Gastrocnemius medialis (tissue), 4 donors: ENCODE measurements at regions not wholly inside any gene's neighbourhood (a gene's known extent, or its start where the extent isn't known, plus 50 kb on each side); places are given as distances from the start of the nearest gene placed in this dataset.
"Not testable (repeated sequence)": the region's sequence is repeated elsewhere in the genome, so short reads cannot be mapped to it uniquely, and the experiment has no call there.

Experiments
- ATAC-seq, 2 donors: fragments of 150-250 bp; one replicate each; pipeline ENCODE4 v1.9.1; 2016
- DNase-seq, 2 donors: peaks; one replicate each; pipeline ENCODE4 v3.0.0-alpha.2; 2019
- H3K27ac ChIP-seq, 4 donors: fragments of 200-600 bp; sonication (generic); 1 replicate in 1 of 4; 2 replicates in 3 of 4; pipeline ENCODE4 v1.5.1; 2016 to 2018; ENCODE audit warnings: mild to moderate bottlenecking in 2 of 4, moderate library complexity in 1 of 4
- H3K27me3 ChIP-seq, 3 donors: fragments of 200-600 bp; sonication (generic) in 2 of 3; 1 replicate in 1 of 3; 2 replicates in 2 of 3; pipeline versions ENCODE4 v1.5.1 to v1.6.0; 2016 to 2019; ENCODE audit warnings: mild to moderate bottlenecking in 1 of 3, moderate library complexity in 1 of 3
- H3K36me3 ChIP-seq, 2 donors: fragments of 200-600 bp; sonication (generic) in 1 of 2; one replicate each; pipeline ENCODE4 v1.5.1; 2017 to 2018
- H3K4me1 ChIP-seq, 2 donors: fragments of 200-600 bp; sonication (generic) in 1 of 2; one replicate each; pipeline ENCODE4 v1.5.1; 2016 to 2017; ENCODE audit warnings: mild to moderate bottlenecking in 2 of 2
- H3K4me3 ChIP-seq, 4 donors: fragments of 200-600 bp; sonication (generic) in 3 of 4; 1 replicate in 1 of 4; 2 replicates in 3 of 4; pipeline ENCODE4 v1.5.1; 2016 to 2019; ENCODE audit warnings: mild to moderate bottlenecking in 2 of 4
- H3K9me3 ChIP-seq, 3 donors: fragments of 200-600 bp; sonication (generic) in 2 of 3; 1 replicate in 1 of 3; 2 replicates in 2 of 3; pipeline ENCODE4 v1.5.1; 2016 to 2019
- CTCF ChIP-seq, 5 experiments: fragments of 450-650 bp in 3 of 5; fragments of 200-600 bp in 2 of 5; sonication (generic) in 2 of 5; IDR thresholded peaks in 4 of 5; conservative IDR thresholded peaks in 1 of 5; 1 replicate in 4 of 5; 2 replicates in 1 of 5; pipeline ENCODE4 v1.5.1; 2016 to 2019; ENCODE audit warnings: antibody characterized with exemption in 5 of 5, mild to moderate bottlenecking in 3 of 5, moderate library complexity in 3 of 5
- POLR2A ChIP-seq, 2 donors: fragments of 450-650 bp; IDR thresholded peaks; one replicate each; pipeline ENCODE4 v1.6.1; 2017; ENCODE audit warnings: antibody characterized with exemption in 2 of 2, mild to moderate bottlenecking in 2 of 2, moderate library complexity in 2 of 2
- in situ Hi-C, 4 donors: fragments of 200-750 bp; cut with MboI; loops; one replicate each; pipeline versions ENCODE4 v1.15.0 to v1.8.0; 2017; ENCODE audit warnings: low sequenced_read_pairs in 4 of 4
- intact Hi-C: fragments of 100-400 bp; cut with DNase I; formaldehyde crosslinking; loops from one replicate; pipeline ENCODE4 v1.15.1; 2023; ENCODE audit warnings: low total_unique reads

- H3K27me3 ChIP-seq, result no peaks in the 10 kb centered on the region
- in situ Hi-C loops (no loop called here), intact Hi-C loops (no loop called here)
- ATAC-seq, result no peak
- no peaks in the 10 kb centered on the region for H3K36me3 ChIP-seq
- no peaks in the 10 kb centered on the region for H3K4me1 ChIP-seq
- no peak overlapping the region for H3K4me3 ChIP-seq
- no peak overlapping the region for H3K27ac ChIP-seq
- DNase-seq, result no peak
- no peaks in the 10 kb centered on the region for H3K9me3 ChIP-seq
- TF ChIP-seq POLR2A (IDR thresholded peaks at IDR 0.05), result no peak
These were observed 184.0 kb downstream of the FBXO4 start for GRCh38 chr5:42109006-42109572.

- intact Hi-C loops, result not testable (repeated sequence)
These were observed 190.6 kb downstream of the FBXO4 start for GRCh38 chr5:42115721-42116120.

GRCh38 chr5:42120070-42120469 lies 195.0 kb downstream of the FBXO4 start:
- Histone ChIP-seq H3K9me3 (no peaks in the 10 kb centered on the region), H3K27ac (no peak overlapping the region), H3K27me3 (no peaks in the 10 kb centered on the region), H3K4me1 (no peaks in the 10 kb centered on the region), H3K36me3 (no peaks in the 10 kb centered on the region), H3K4me3 (no peak overlapping the region)
- in situ Hi-C loops (no loop called here), intact Hi-C loops (no loop called here)
- DNase-seq (no peak), ATAC-seq (no peak)
- TF ChIP-seq POLR2A (IDR thresholded peaks at IDR 0.05), result no peak
- TF ChIP-seq CTCF (IDR thresholded peaks at IDR 0.05 in 4 of 5, conservative IDR thresholded peaks at IDR 0.05 in 1 of 5), result no peak

More at GRCh38 chr5:42115721-42116120, 190.6 kb downstream of the FBXO4 start:
- H3K4me1 ChIP-seq, H3K27me3 ChIP-seq, DNase-seq, H3K27ac ChIP-seq, H3K36me3 ChIP-seq, in situ Hi-C loops, ATAC-seq, H3K4me3 ChIP-seq, H3K9me3 ChIP-seq: not testable (repeated sequence)

- H3K27ac ChIP-seq, result no peak overlapping the region
- H3K4me3 ChIP-seq, result no peak overlapping the region
- H3K27me3 ChIP-seq, result no peaks in the 10 kb centered on the region
- no peaks in the 10 kb centered on the region for H3K9me3 ChIP-seq
- H3K4me1 ChIP-seq, result no peaks in the 10 kb centered on the region
- intact Hi-C loops (no loop called here), in situ Hi-C loops (no loop called here)
- TF ChIP-seq POLR2A (IDR thresholded peaks at IDR 0.05) (no peak), CTCF (IDR thresholded peaks at IDR 0.05 in 4 of 5, conservative IDR thresholded peaks at IDR 0.05 in 1 of 5) (no peak)
- DNase-seq (no peak), ATAC-seq (no peak)
- H3K36me3 ChIP-seq, result no peaks in the 10 kb centered on the region
These were observed 196.3 kb downstream of the FBXO4 start for GRCh38 chr5:42121401-42121800.

GRCh38 chr5:42131081-42131480 lies 206.0 kb downstream of the FBXO4 start:
- H3K36me3 ChIP-seq, result no peaks in the 10 kb centered on the region
- no peak for ATAC-seq
- TF ChIP-seq POLR2A (IDR thresholded peaks at IDR 0.05), result no peak
- no peak for TF ChIP-seq CTCF (IDR thresholded peaks at IDR 0.05 in 4 of 5, conservative IDR thresholded peaks at IDR 0.05 in 1 of 5)
- intact Hi-C loops, result no loop called here
- no peak overlapping the region for H3K27ac ChIP-seq
- in situ Hi-C loops, result no loop called here
- H3K9me3 ChIP-seq, result no peaks in the 10 kb centered on the region
- no peak for DNase-seq
- H3K27me3 ChIP-seq, result no peaks in the 10 kb centered on the region
- no peaks in the 10 kb centered on the region for H3K4me1 ChIP-seq
- H3K4me3 ChIP-seq, result no peak overlapping the region

- H3K27ac ChIP-seq, result no peak overlapping the region
- H3K4me1 ChIP-seq, result no peaks in the 10 kb centered on the region
- no peak for TF ChIP-seq CTCF (IDR thresholded peaks at IDR 0.05 in 4 of 5, conservative IDR thresholded peaks at IDR 0.05 in 1 of 5)
- TF ChIP-seq POLR2A (IDR thresholded peaks at IDR 0.05), result no peak
- intact Hi-C loops (no loop called here), in situ Hi-C loops (no loop called here)
- no peaks in the 10 kb centered on the region for H3K9me3 ChIP-seq
- H3K27me3 ChIP-seq, result no peaks in the 10 kb centered on the region
- no peaks in the 10 kb centered on the region for H3K36me3 ChIP-seq
- DNase-seq (no peak), ATAC-seq (no peak)
- H3K4me3 ChIP-seq, result no peak overlapping the region
These were observed 218.3 kb downstream of the FBXO4 start for GRCh38 chr5:42143361-42143760.
